ENCODE measurements at regions not wholly inside any gene's neighbourhood (a gene's known extent, or its start where the extent isn't known, plus 50 kb on each side); places are given as distances from the start of the nearest gene placed in this dataset.

DNA sequence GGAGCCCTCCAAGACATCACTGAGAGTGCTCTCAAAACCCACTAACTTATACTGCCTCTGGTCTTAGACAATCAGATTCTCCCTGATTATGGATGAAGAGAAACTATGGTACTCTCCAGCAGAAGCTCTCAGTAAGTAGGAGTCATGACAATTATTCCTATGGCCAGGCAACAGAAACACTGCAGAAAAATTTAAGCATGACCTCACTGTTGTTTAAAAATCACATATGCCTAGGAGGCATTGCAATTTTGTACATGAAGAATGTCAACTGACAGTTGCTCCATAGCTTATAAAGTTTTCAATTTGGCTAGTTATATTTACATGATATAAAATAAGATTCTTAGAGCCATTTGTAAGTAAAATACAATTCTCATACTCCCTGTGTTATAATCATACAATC lies 105.9 kb upstream of the LSM8 start:
- no peaks in the 10 kb centered on the region for H3K79me2 ChIP-seq (ENCODE audit: insufficient read depth, low read length)
- H3K9ac ChIP-seq (ENCODE audit: low read length) = no peak overlapping the region
- H3K9me3 ChIP-seq (ENCODE audit: insufficient read depth, low read length) = no peaks in the 10 kb centered on the region
- H3K27me3 ChIP-seq (ENCODE audit: low read length) = no peaks in the 10 kb centered on the region
- no peak overlapping the region for H2AFZ ChIP-seq (ENCODE audit: low read depth, low read length, severe bottlenecking)
- H3K4me3 ChIP-seq (ENCODE audit: insufficient read depth, low read length, poor library complexity, severe bottlenecking) = no peak overlapping the region
- no peaks in the 10 kb centered on the region for H3F3A ChIP-seq (ENCODE audit: insufficient read depth)
- no peaks in the 10 kb centered on the region for H3K9me2 ChIP-seq (replicated peaks; ENCODE audit: insufficient read depth, low read length)
- TF ChIP-seq EZH2phosphoT487 (conservative IDR thresholded peaks at IDR 0.05; ENCODE audit: low read length) = no peak
- TF ChIP-seq, protein P1, sequence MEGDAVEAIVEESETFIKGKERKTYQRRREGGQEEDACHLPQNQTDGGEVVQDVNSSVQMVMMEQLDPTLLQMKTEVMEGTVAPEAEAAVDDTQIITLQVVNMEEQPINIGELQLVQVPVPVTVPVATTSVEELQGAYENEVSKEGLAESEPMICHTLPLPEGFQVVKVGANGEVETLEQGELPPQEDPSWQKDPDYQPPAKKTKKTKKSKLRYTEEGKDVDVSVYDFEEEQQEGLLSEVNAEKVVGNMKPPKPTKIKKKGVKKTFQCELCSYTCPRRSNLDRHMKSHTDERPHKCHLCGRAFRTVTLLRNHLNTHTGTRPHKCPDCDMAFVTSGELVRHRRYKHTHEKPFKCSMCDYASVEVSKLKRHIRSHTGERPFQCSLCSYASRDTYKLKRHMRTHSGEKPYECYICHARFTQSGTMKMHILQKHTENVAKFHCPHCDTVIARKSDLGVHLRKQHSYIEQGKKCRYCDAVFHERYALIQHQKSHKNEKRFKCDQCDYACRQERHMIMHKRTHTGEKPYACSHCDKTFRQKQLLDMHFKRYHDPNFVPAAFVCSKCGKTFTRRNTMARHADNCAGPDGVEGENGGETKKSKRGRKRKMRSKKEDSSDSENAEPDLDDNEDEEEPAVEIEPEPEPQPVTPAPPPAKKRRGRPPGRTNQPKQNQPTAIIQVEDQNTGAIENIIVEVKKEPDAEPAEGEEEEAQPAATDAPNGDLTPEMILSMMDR (IDR thresholded peaks at IDR 0.05; ENCODE audit: insufficient read depth, low read length, poor library complexity, severe bottlenecking) = no peak
- H3K4me2 ChIP-seq (ENCODE audit: low read depth, low read length, poor library complexity, severe bottlenecking) = no peak overlapping the region
- H3K27ac ChIP-seq (ENCODE audit: low read depth, low read length) = no peak overlapping the region
- H4K20me1 ChIP-seq (ENCODE audit: low read depth, low read length) = no peaks in the 10 kb centered on the region
- H3K36me3 ChIP-seq (ENCODE audit: low read length) = no peaks in the 10 kb centered on the region

DNA sequence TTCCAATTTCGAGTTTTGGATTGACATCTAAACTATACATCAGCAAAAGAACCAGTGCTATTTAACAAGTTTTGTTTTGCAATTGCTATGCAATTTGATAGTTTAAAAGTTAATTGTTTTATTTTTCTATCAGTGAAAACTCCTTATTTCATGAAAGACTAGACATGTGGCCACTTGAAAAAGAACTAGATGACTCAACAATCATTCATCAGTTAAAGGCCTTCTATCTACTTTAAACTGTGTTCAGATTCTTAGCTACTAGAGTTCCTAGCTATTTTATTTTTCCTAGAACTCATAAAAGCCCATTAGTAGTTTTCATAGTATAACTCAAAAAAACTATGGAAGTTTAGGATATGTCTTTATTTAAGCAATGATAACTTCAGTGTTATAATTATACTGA lies 104.6 kb upstream of the LSM8 start:
- Histone ChIP-seq H3K4me2 (ENCODE audit: low read depth, low read length, poor library complexity, severe bottlenecking) (no peak overlapping the region), H3K9me3 (ENCODE audit: insufficient read depth, low read length) (no peaks in the 10 kb centered on the region), H3K36me3 (ENCODE audit: low read length) (no peaks in the 10 kb centered on the region), H3K9ac (ENCODE audit: low read length) (no peak overlapping the region), H3K27ac (ENCODE audit: low read depth, low read length) (no peak overlapping the region), H3K4me3 (ENCODE audit: insufficient read depth, low read length, poor library complexity, severe bottlenecking) (no peak overlapping the region), H3K9me2 (replicated peaks; ENCODE audit: insufficient read depth, low read length) (no peaks in the 10 kb centered on the region), H3K79me2 (ENCODE audit: insufficient read depth, low read length) (no peaks in the 10 kb centered on the region), H3K27me3 (ENCODE audit: low read length) (no peaks in the 10 kb centered on the region), H4K20me1 (ENCODE audit: low read depth, low read length) (no peaks in the 10 kb centered on the region), H3F3A (ENCODE audit: insufficient read depth) (no peaks in the 10 kb centered on the region), H2AFZ (ENCODE audit: low read depth, low read length, severe bottlenecking) (no peak overlapping the region)
- no peak for TF ChIP-seq EZH2phosphoT487 (conservative IDR thresholded peaks at IDR 0.05; ENCODE audit: low read length)
- TF ChIP-seq, protein P1 (IDR thresholded peaks at IDR 0.05; ENCODE audit: insufficient read depth, low read length, poor library complexity, severe bottlenecking) = no peak

DNA sequence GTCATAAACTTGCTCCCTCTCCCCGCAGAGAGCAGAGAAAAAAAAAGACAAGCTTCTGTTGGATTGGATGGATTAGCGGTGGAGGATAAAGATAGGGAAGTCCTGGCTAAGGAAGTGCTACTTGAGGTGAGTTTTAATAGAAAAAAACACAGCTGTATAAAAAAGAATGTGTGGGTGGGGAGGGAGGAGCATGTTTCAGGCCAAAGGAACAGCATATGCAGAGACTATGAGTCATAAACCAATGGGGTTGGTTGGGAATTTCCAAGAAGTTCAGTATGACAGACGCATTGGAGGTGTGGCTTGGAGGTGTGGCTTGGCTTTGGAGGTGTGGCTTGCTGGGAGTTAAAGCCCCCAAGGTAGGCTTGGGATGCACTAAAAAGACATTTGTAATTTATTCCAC lies 103.0 kb upstream of the LSM8 start:
- TF ChIP-seq, protein P1 (IDR thresholded peaks at IDR 0.05; ENCODE audit: insufficient read depth, low read length, poor library complexity, severe bottlenecking) = no peak
- no peak for TF ChIP-seq EZH2phosphoT487 (conservative IDR thresholded peaks at IDR 0.05; ENCODE audit: low read length)
- H3K36me3 ChIP-seq (ENCODE audit: low read length) = no peaks in the 10 kb centered on the region
- no peak overlapping the region for H3K27ac ChIP-seq (ENCODE audit: low read depth, low read length)
- no peaks in the 10 kb centered on the region for H3F3A ChIP-seq (ENCODE audit: insufficient read depth)
- no peaks in the 10 kb centered on the region for H3K9me3 ChIP-seq (ENCODE audit: insufficient read depth, low read length)
- no peak overlapping the region for H3K4me2 ChIP-seq (ENCODE audit: low read depth, low read length, poor library complexity, severe bottlenecking)
- H3K79me2 ChIP-seq (ENCODE audit: insufficient read depth, low read length) = no peaks in the 10 kb centered on the region
- H4K20me1 ChIP-seq (ENCODE audit: low read depth, low read length) = no peaks in the 10 kb centered on the region
- H3K4me3 ChIP-seq (ENCODE audit: insufficient read depth, low read length, poor library complexity, severe bottlenecking) = no peak overlapping the region
- H3K9ac ChIP-seq (ENCODE audit: low read length) = no peak overlapping the region
- no peaks in the 10 kb centered on the region for H3K27me3 ChIP-seq (ENCODE audit: low read length)
- H2AFZ ChIP-seq (ENCODE audit: low read depth, low read length, severe bottlenecking) = no peak overlapping the region
- H3K9me2 ChIP-seq (replicated peaks; ENCODE audit: insufficient read depth, low read length) = no peaks in the 10 kb centered on the region

DNA sequence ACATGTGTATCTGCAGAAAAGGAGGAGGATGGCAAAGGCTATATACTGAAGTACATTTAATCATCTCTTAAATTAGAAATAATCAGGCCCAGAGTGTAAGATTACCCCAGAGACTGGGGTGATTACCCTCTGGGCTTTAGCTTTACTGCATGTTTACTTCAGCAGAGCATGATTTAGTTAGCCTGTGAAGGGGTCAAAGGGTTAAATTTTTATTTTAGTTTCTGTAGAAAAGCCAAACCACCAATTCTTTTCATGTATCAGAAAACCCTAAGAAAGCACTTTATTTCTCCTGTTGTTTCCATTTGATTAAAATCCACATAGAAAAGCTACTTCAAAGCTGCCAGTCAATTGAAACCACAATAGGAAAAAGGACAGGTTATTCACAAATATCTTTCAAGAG lies 101.5 kb upstream of the LSM8 start:
- Histone ChIP-seq H4K20me1 (ENCODE audit: low read depth, low read length) (no peaks in the 10 kb centered on the region), H2AFZ (ENCODE audit: low read depth, low read length, severe bottlenecking) (no peak overlapping the region), H3F3A (ENCODE audit: insufficient read depth) (no peaks in the 10 kb centered on the region), H3K27me3 (ENCODE audit: low read length) (no peaks in the 10 kb centered on the region), H3K36me3 (ENCODE audit: low read length) (no peaks in the 10 kb centered on the region), H3K9ac (ENCODE audit: low read length) (no peak overlapping the region), H3K9me3 (ENCODE audit: insufficient read depth, low read length) (no peaks in the 10 kb centered on the region), H3K9me2 (replicated peaks; ENCODE audit: insufficient read depth, low read length) (no peaks in the 10 kb centered on the region), H3K27ac (ENCODE audit: low read depth, low read length) (no peak overlapping the region), H3K4me3 (ENCODE audit: insufficient read depth, low read length, poor library complexity, severe bottlenecking) (no peak overlapping the region), H3K79me2 (ENCODE audit: insufficient read depth, low read length) (no peaks in the 10 kb centered on the region), H3K4me2 (ENCODE audit: low read depth, low read length, poor library complexity, severe bottlenecking) (no peak overlapping the region)
- no peak for TF ChIP-seq EZH2phosphoT487 (conservative IDR thresholded peaks at IDR 0.05; ENCODE audit: low read length)
- TF ChIP-seq, protein P1 (IDR thresholded peaks at IDR 0.05; ENCODE audit: insufficient read depth, low read length, poor library complexity, severe bottlenecking) = no peak
